CD1c-positive myeloid dendritic cell (primary cell): ENCODE measurements at regions not wholly inside any gene's neighbourhood (a gene's known extent, or its start where the extent isn't known, plus 50 kb on each side); places are given as distances from the start of the nearest gene placed in this dataset.

Experiments
- DNase-seq: peaks from one replicate; pipeline ENCODE4 v3.0.0-alpha.2; 2016; ENCODE audit errors: extremely low spot score

- DNase-seq = no peak
These were observed 491.7 kb downstream of the SNAPC1 start for GRCh38 chr14:62253911-62254310.

- no peak for DNase-seq
These were observed 507.0 kb downstream of the SNAPC1 start for GRCh38 chr14:62269204-62269603.

GRCh38 chr14:62270236-62270635 lies 508.0 kb downstream of the SNAPC1 start:
- DNase-seq = no peak

- DNase-seq = no peak
These were observed 518.1 kb downstream of the SNAPC1 start for GRCh38 chr14:62280366-62280765.

- no peak for DNase-seq
These were observed 521.6 kb downstream of the SNAPC1 start for GRCh38 chr14:62283837-62284236.

- no peak for DNase-seq
These were observed 527.3 kb downstream of the SNAPC1 start for GRCh38 chr14:62289471-62289870.

- DNase-seq = no peak
These were observed 538.9 kb downstream of the SNAPC1 start for GRCh38 chr14:62301080-62301479.

- DNase-seq = no peak
These were observed 539.7 kb downstream of the SNAPC1 start for GRCh38 chr14:62301911-62302310.

GRCh38 chr14:62303437-62303836 lies 541.2 kb downstream of the SNAPC1 start:
- DNase-seq = no peak

GRCh38 chr14:62304257-62304656 lies 542.0 kb downstream of the SNAPC1 start:
- DNase-seq = no peak

GRCh38 chr14:62307844-62308243 lies 545.6 kb downstream of the SNAPC1 start:
- no peak for DNase-seq

- no peak for DNase-seq
These were observed 546.1 kb downstream of the SNAPC1 start for GRCh38 chr14:62308316-62308715.

GRCh38 chr14:62308891-62309290 lies 546.7 kb downstream of the SNAPC1 start:
- DNase-seq = no peak

GRCh38 chr14:62313212-62313611 lies 551.0 kb downstream of the SNAPC1 start:
- DNase-seq = no peak

GRCh38 chr14:62314221-62314620 lies 552.0 kb downstream of the SNAPC1 start:
- DNase-seq = no peak

GRCh38 chr14:62314871-62315270 lies 552.7 kb downstream of the SNAPC1 start:
- DNase-seq = no peak

GRCh38 chr14:62315631-62316030 lies 553.4 kb downstream of the SNAPC1 start:
- DNase-seq = no peak

- DNase-seq = no peak
These were observed 560.0 kb downstream of the SNAPC1 start for GRCh38 chr14:62322216-62322615.

- no peak for DNase-seq
These were observed 567.2 kb downstream of the SNAPC1 start for GRCh38 chr14:62329427-62329826.

- DNase-seq = no peak
These were observed 585.4 kb downstream of the SNAPC1 start for GRCh38 chr14:62347562-62348011.

GRCh38 chr14:62357362-62357761 lies 595.1 kb downstream of the SNAPC1 start:
- DNase-seq = no peak

- no peak for DNase-seq
These were observed 601.9 kb downstream of the SNAPC1 start for GRCh38 chr14:62364161-62364560.

- DNase-seq = no peak
These were observed 602.6 kb downstream of the SNAPC1 start for GRCh38 chr14:62364800-62365280.

- DNase-seq = no peak
These were observed 607.8 kb downstream of the SNAPC1 start for GRCh38 chr14:62369919-62370560.
